Smooth muscle cell (in vitro differentiated cells): ENCODE measurements at regions not wholly inside any gene's neighbourhood (a gene's known extent, or its start where the extent isn't known, plus 50 kb on each side); places are given as distances from the start of the nearest gene placed in this dataset.

Source experiments
- DNase-seq: peaks from one replicate; lab custom pipeline; 2025; ENCODE audit not compliant: unreplicated experiment; lab: John Stamatoyannopoulos, UW
- H2AFZ ChIP-seq: fragments of 200-600 bp; sonication (generic); 2 replicates; pipeline ENCODE4 v1.6.0; 2016; ENCODE audit warnings: antibody characterized with exemption, low read depth, mild to moderate bottlenecking
- H3F3A ChIP-seq: fragments of 200-600 bp; sonication (generic); 2 replicates; pipeline ENCODE4 v1.6.0; 2017; ENCODE audit warnings: antibody characterized with exemption, low read depth
- H3K27ac ChIP-seq: fragments of 200-600 bp; sonication (generic); 2 replicates; pipeline ENCODE4 v1.5.1; 2016; ENCODE audit warnings: low read depth, mild to moderate bottlenecking
- H3K27me3 ChIP-seq: fragments of 200-600 bp; sonication (generic); 2 replicates; pipeline ENCODE4 v1.6.1; 2016; ENCODE audit warnings: low read depth, mild to moderate bottlenecking
- H3K36me3 ChIP-seq: fragments of 200-600 bp; sonication (generic); 2 replicates; pipeline ENCODE4 v1.5.1; 2016; ENCODE audit warnings: low read depth
- H3K4me1 ChIP-seq: fragments of 200-600 bp; sonication (generic); 2 replicates; pipeline ENCODE4 v1.5.1; 2016; ENCODE audit warnings: low read depth
- H3K4me2 ChIP-seq: fragments of 200-600 bp; sonication (generic); 2 replicates; pipeline ENCODE4 v1.6.0; 2016; ENCODE audit warnings: mild to moderate bottlenecking
- H3K4me3 ChIP-seq: fragments of 200-600 bp; sonication (generic); 2 replicates; pipeline ENCODE4 v1.5.1; 2016; ENCODE audit warnings: mild to moderate bottlenecking
- H3K79me2 ChIP-seq: fragments of 200-600 bp; sonication (generic); 2 replicates; pipeline ENCODE4 v1.6.0; 2016; ENCODE audit warnings: low read depth, mild to moderate bottlenecking
- H3K9ac ChIP-seq: fragments of 200-600 bp; sonication (generic); 2 replicates; pipeline ENCODE4 v1.6.0; 2016; ENCODE audit warnings: low read depth
- H3K9me3 ChIP-seq: fragments of 200-600 bp; sonication (generic); replicated peaks from 2 replicates; pipeline ENCODE4 v1.5.1; 2016; ENCODE audit warnings: low read depth
- H4K20me1 ChIP-seq: fragments of 200-600 bp; sonication (generic); 2 replicates; pipeline ENCODE4 v1.6.0; 2016; ENCODE audit warnings: low read depth
- WGBS: methylation state at CpG from one replicate; pipeline ENCODE4 v1.1.7; 2016; ENCODE audit warnings: low lambda C conversion rate; 5-methylcytosine and 5-hydroxymethylcytosine counted together
- TF ChIP-seq, protein P1 (sequence below): fragments of 200-600 bp; sonication (generic); IDR thresholded peaks from 2 replicates; pipeline ENCODE4 v1.5.1; 2017; ENCODE audit warnings: borderline replicate concordance, mild to moderate bottlenecking, antibody characterized with exemption; ENCODE audit not compliant: insufficient read depth, poor library complexity, severe bottlenecking

DNA sequence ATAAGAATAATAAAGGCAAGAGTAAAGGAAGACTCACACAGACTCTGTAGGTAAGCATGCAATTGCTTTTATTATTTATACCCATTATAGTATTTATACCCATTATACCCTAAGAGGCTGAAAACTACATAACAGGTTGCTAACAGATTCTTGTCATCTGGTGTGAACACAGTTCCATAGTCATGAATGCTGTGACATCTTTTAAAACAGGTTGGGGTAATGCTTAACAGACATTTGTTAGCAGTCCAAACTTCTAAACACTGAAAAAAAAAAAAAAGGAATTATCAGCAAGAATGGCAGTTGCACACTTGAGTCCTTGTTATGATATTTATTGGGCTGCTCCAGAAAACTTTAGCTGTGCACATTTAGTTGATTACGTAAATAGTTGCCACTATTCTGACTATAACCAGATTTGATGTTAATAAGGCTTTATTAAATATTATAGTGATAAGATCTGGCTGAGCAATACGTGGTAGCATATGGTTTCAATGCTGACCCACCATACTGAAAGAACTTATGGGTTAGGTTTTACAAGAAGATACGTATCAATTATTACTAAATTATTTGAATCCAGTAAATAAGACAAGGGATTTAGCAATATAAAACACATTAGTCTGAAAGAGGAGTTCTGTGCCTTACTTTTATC, 888.8 kb downstream of the LRRTM4 start:
- Histone ChIP-seq H3K27ac (no peak overlapping the region), H3F3A (no peaks in the 10 kb centered on the region), H3K9ac (no peak overlapping the region), H3K4me2 (no peak overlapping the region), H2AFZ (no peak overlapping the region), H3K4me3 (no peak overlapping the region), H3K27me3 (no peaks in the 10 kb centered on the region), H3K79me2 (no peaks in the 10 kb centered on the region), H3K9me3 (no peaks in the 10 kb centered on the region), H3K4me1 (no peaks in the 10 kb centered on the region), H4K20me1 (no peaks in the 10 kb centered on the region), H3K36me3 (no peaks in the 10 kb centered on the region)
- no peak for DNase-seq
- WGBS, result 96% methylated on average over 3 of the region's 3 CpGs
- TF ChIP-seq, protein P1, sequence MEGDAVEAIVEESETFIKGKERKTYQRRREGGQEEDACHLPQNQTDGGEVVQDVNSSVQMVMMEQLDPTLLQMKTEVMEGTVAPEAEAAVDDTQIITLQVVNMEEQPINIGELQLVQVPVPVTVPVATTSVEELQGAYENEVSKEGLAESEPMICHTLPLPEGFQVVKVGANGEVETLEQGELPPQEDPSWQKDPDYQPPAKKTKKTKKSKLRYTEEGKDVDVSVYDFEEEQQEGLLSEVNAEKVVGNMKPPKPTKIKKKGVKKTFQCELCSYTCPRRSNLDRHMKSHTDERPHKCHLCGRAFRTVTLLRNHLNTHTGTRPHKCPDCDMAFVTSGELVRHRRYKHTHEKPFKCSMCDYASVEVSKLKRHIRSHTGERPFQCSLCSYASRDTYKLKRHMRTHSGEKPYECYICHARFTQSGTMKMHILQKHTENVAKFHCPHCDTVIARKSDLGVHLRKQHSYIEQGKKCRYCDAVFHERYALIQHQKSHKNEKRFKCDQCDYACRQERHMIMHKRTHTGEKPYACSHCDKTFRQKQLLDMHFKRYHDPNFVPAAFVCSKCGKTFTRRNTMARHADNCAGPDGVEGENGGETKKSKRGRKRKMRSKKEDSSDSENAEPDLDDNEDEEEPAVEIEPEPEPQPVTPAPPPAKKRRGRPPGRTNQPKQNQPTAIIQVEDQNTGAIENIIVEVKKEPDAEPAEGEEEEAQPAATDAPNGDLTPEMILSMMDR, result no peak

DNA sequence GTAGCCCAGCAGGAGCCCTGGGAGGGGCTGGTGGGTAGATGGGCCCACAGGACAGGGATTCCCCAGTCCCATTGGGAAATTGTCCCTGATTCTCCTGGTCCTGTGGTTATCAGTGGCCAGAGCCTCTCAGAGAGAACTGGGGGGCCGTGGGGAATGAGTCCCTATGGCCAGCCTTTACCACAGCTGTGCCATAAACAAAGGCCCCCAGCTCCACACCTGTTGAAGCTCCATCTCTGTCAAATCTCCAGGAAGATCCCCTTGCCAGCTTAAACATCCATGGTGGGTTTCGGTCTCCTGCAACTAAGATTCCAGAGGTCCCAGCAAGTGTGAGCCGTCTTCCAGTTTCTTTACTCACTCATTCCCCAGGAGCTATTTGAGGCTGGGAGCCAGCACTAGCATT, 897.1 kb downstream of the LRRTM4 start:
- Histone ChIP-seq H3K27me3 (no peaks in the 10 kb centered on the region), H3F3A (no peaks in the 10 kb centered on the region), H3K79me2 (no peaks in the 10 kb centered on the region), H3K4me2 (no peak overlapping the region), H3K4me1 (no peaks in the 10 kb centered on the region), H3K36me3 (no peaks in the 10 kb centered on the region), H3K9ac (no peak overlapping the region), H4K20me1 (no peaks in the 10 kb centered on the region), H3K4me3 (no peak overlapping the region), H3K9me3 (no peaks in the 10 kb centered on the region), H3K27ac (no peak overlapping the region), H2AFZ (no peak overlapping the region)
- DNase-seq, result no peak
- TF ChIP-seq, protein P1, result no peak
- WGBS, result 87% methylated on average over 3 of the region's 3 CpGs

DNA sequence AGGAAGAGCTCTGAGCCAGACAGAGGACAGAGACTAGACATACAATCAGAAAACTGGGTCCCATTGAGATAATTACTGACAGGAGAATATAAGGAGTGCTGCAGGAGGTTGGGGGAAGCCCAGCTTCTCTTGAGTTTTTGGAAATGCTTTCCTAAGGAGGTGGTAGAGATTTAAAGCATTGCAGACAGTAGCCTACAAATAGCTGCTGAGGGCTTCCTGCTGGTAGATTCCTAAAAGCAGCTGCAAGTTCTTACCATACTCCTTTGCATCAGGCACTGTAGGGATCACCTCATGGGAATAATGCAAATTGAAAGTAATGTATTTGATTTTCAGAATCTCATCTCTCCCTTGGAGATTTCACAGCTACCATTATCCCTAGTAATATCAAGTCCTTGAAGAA, 902.6 kb upstream of the GCFC2 start:
- no peaks in the 10 kb centered on the region for H3K27me3 ChIP-seq
- no peaks in the 10 kb centered on the region for H4K20me1 ChIP-seq
- TF ChIP-seq, protein P1, result no peak
- H3K79me2 ChIP-seq, result no peaks in the 10 kb centered on the region
- H3K9ac ChIP-seq, result no peak overlapping the region
- H3K27ac ChIP-seq, result no peak overlapping the region
- no peak overlapping the region for H3K4me3 ChIP-seq
- no peaks in the 10 kb centered on the region for H3F3A ChIP-seq
- H3K4me2 ChIP-seq, result no peak overlapping the region
- H2AFZ ChIP-seq, result no peak overlapping the region
- no peaks in the 10 kb centered on the region for H3K4me1 ChIP-seq
- H3K9me3 ChIP-seq, result no peaks in the 10 kb centered on the region
- H3K36me3 ChIP-seq, result no peaks in the 10 kb centered on the region
- no peak for DNase-seq

DNA sequence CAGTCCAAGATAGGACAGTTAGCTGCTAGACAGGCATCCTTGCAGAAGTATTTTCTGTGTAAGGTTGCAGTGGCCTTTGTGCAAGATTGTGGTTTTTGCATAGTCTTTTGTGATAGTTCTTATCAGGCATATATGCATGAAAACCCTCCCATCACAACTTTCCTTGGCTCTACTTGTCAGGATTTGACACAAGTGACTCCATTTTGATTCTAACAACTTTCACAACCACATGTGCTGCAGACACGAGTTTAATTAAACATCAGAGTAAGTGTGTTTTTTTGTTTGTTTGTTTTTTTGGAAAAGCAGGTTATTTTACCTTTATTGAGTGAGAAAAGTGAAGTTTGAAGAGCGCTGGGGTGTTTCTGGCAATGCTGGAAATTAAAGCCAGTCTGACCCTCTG, 902.0 kb upstream of the GCFC2 start:
- Histone ChIP-seq H3K9ac (no peak overlapping the region), H3K4me3 (no peak overlapping the region), H2AFZ (no peak overlapping the region), H3K27ac (no peak overlapping the region), H3K4me1 (no peaks in the 10 kb centered on the region), H3K79me2 (no peaks in the 10 kb centered on the region), H3K27me3 (no peaks in the 10 kb centered on the region), H3K9me3 (no peaks in the 10 kb centered on the region), H3F3A (no peaks in the 10 kb centered on the region), H3K4me2 (no peak overlapping the region), H3K36me3 (no peaks in the 10 kb centered on the region), H4K20me1 (no peaks in the 10 kb centered on the region)
- TF ChIP-seq, protein P1, result no peak
- WGBS, result 73% methylated on average over 2 of the region's 2 CpGs
- no peak for DNase-seq
